GM23338 (cell line): ENCODE measurements at regions not wholly inside any gene's neighbourhood (a gene's known extent, or its start where the extent isn't known, plus 50 kb on each side); places are given as distances from the start of the nearest gene placed in this dataset.

Experiments
- CREB1 ChIP-seq: fragments of 250-450 bp; sonication (Bioruptor Pico); IDR thresholded peaks from 2 replicates; pipeline ENCODE4 v1.5.0; 2020; ENCODE audit warnings: low read depth, mild to moderate bottlenecking, moderate library complexity
- CTCF ChIP-seq, 2 experiments: fragments of 200-600 bp in 1 of 2; sonication (generic) in 1 of 2; conservative IDR thresholded peaks; 2 replicates each; pipeline versions ENCODE4 v1.5.1 to v1.6.1; 2016 to 2017; ENCODE audit warnings: antibody characterized with exemption in 2 of 2, low read depth in 2 of 2, mild to moderate bottlenecking in 2 of 2, moderate library complexity in 1 of 2
- ETS1 ChIP-seq: IDR thresholded peaks from 2 replicates; pipeline ENCODE4 v1.6.1; 2016; ENCODE audit warnings: antibody characterized with exemption
- EZH2 ChIP-seq: fragments of 200-600 bp; sonication (generic); IDR thresholded peaks from one replicate; pipeline ENCODE4 v1.8.0; 2017; ENCODE audit warnings: antibody characterized with exemption, mild to moderate bottlenecking, low read depth; ENCODE audit not compliant: unreplicated experiment
- EZH2phosphoT487 ChIP-seq: fragments of 200-600 bp; sonication (generic); IDR thresholded peaks from one replicate; pipeline ENCODE4 v1.8.1; 2018; ENCODE audit warnings: antibody characterized with exemption; ENCODE audit not compliant: unreplicated experiment
- NANOG ChIP-seq: IDR thresholded peaks from 2 replicates; pipeline ENCODE4 v1.6.1; 2016; ENCODE audit warnings: antibody characterized with exemption, borderline replicate concordance
- STAT1 ChIP-seq: IDR thresholded peaks from one replicate; pipeline ENCODE4 v1.6.1; 2016; ENCODE audit warnings: antibody characterized with exemption; ENCODE audit not compliant: unreplicated experiment
- ZNF331 ChIP-seq: fragments of 250-450 bp; sonication (Bioruptor Pico); IDR thresholded peaks from 2 replicates; pipeline ENCODE4 v1.5.0; 2020; ENCODE audit warnings: low read depth, mild to moderate bottlenecking, moderate library complexity
- TF ChIP-seq, protein P1 (sequence below): fragments of 250-450 bp; sonication (Bioruptor Pico); IDR thresholded peaks from 2 replicates; pipeline ENCODE4 v1.5.0; 2020; ENCODE audit warnings: mild to moderate bottlenecking, moderate library complexity
- TF ChIP-seq, protein P2 (sequence below): IDR thresholded peaks from one replicate; pipeline ENCODE4 v1.6.1; 2018; ENCODE audit warnings: antibody characterized with exemption; ENCODE audit not compliant: unreplicated experiment

DNA sequence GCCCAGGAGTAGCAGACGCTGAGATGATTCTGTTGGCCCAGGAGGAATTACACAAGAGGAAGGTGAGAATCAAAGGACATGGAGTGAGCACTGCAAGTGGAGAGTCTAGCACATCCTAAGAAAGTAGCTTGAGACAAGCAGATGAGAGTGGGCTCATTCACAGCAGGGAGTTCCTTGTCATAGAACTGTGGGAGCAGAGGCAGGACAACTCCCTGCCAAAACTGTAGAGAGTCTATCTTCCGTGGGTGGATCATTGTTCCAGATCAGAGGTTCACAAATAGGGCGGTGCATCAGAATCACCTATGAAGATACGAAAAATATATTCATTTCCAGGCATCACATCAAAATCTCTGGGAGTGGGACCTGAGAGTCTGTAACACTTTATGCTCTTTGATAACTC lies 288.9 kb upstream of the C16orf82 start (continued):
- TF ChIP-seq, protein P1, sequence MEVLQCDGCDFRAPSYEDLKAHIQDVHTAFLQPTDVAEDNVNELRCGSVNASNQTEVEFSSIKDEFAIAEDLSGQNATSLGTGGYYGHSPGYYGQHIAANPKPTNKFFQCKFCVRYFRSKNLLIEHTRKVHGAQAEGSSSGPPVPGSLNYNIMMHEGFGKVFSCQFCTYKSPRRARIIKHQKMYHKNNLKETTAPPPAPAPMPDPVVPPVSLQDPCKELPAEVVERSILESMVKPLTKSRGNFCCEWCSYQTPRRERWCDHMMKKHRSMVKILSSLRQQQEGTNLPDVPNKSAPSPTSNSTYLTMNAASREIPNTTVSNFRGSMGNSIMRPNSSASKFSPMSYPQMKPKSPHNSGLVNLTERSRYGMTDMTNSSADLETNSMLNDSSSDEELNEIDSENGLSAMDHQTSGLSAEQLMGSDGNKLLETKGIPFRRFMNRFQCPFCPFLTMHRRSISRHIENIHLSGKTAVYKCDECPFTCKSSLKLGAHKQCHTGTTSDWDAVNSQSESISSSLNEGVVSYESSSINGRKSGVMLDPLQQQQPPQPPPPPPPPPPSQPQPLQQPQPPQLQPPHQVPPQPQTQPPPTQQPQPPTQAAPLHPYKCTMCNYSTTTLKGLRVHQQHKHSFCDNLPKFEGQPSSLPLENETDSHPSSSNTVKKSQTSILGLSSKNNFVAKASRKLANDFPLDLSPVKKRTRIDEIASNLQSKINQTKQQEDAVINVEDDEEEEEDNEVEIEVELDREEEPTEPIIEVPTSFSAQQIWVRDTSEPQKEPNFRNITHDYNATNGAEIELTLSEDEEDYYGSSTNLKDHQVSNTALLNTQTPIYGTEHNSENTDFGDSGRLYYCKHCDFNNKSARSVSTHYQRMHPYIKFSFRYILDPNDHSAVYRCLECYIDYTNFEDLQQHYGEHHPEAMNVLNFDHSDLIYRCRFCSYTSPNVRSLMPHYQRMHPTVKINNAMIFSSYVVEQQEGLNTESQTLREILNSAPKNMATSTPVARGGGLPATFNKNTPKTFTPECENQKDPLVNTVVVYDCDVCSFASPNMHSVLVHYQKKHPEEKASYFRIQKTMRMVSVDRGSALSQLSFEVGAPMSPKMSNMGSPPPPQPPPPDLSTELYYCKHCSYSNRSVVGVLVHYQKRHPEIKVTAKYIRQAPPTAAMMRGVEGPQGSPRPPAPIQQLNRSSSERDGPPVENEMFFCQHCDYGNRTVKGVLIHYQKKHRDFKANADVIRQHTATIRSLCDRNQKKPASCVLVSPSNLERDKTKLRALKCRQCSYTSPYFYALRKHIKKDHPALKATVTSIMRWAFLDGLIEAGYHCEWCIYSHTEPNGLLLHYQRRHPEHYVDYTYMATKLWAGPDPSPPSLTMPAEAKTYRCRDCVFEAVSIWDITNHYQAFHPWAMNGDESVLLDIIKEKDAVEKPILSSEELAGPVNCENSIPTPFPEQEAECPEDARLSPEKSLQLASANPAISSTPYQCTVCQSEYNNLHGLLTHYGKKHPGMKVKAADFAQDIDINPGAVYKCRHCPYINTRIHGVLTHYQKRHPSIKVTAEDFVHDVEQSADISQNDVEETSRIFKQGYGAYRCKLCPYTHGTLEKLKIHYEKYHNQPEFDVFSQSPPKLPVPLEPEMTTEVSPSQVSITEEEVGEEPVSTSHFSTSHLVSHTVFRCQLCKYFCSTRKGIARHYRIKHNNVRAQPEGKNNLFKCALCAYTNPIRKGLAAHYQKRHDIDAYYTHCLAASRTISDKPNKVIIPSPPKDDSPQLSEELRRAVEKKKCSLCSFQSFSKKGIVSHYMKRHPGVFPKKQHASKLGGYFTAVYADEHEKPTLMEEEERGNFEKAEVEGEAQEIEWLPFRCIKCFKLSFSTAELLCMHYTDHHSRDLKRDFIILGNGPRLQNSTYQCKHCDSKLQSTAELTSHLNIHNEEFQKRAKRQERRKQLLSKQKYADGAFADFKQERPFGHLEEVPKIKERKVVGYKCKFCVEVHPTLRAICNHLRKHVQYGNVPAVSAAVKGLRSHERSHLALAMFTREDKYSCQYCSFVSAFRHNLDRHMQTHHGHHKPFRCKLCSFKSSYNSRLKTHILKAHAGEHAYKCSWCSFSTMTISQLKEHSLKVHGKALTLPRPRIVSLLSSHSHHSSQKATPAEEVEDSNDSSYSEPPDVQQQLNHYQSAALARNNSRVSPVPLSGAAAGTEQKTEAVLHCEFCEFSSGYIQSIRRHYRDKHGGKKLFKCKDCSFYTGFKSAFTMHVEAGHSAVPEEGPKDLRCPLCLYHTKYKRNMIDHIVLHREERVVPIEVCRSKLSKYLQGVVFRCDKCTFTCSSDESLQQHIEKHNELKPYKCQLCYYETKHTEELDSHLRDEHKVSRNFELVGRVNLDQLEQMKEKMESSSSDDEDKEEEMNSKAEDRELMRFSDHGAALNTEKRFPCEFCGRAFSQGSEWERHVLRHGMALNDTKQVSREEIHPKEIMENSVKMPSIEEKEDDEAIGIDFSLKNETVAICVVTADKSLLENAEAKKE (CRISPR knock-in tag) = no peak
- no peak for TF ChIP-seq ETS1
- TF ChIP-seq, protein P2, sequence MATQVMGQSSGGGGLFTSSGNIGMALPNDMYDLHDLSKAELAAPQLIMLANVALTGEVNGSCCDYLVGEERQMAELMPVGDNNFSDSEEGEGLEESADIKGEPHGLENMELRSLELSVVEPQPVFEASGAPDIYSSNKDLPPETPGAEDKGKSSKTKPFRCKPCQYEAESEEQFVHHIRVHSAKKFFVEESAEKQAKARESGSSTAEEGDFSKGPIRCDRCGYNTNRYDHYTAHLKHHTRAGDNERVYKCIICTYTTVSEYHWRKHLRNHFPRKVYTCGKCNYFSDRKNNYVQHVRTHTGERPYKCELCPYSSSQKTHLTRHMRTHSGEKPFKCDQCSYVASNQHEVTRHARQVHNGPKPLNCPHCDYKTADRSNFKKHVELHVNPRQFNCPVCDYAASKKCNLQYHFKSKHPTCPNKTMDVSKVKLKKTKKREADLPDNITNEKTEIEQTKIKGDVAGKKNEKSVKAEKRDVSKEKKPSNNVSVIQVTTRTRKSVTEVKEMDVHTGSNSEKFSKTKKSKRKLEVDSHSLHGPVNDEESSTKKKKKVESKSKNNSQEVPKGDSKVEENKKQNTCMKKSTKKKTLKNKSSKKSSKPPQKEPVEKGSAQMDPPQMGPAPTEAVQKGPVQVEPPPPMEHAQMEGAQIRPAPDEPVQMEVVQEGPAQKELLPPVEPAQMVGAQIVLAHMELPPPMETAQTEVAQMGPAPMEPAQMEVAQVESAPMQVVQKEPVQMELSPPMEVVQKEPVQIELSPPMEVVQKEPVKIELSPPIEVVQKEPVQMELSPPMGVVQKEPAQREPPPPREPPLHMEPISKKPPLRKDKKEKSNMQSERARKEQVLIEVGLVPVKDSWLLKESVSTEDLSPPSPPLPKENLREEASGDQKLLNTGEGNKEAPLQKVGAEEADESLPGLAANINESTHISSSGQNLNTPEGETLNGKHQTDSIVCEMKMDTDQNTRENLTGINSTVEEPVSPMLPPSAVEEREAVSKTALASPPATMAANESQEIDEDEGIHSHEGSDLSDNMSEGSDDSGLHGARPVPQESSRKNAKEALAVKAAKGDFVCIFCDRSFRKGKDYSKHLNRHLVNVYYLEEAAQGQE = no peak
- TF ChIP-seq CREB1 (CRISPR knock-in tag) = no peak
- no peak for TF ChIP-seq EZH2
- no peak for TF ChIP-seq ZNF331 (CRISPR knock-in tag)
- TF ChIP-seq STAT1 = no peak
- TF ChIP-seq EZH2phosphoT487 = no peak
- no peak for TF ChIP-seq NANOG
- TF ChIP-seq CTCF (conservative IDR thresholded peaks at IDR 0.05; ENCODE audit: low read depth in 2 of 2) = no peak
